HEK293 (cell line): ENCODE measurements at regions not wholly inside any gene's neighbourhood (a gene's known extent, or its start where the extent isn't known, plus 50 kb on each side); places are given as distances from the start of the nearest gene placed in this dataset.

Source experiments
- CTCF ChIP-seq: fragments of 450-650 bp; formaldehyde crosslinking; IDR thresholded peaks from 2 replicates; pipeline ENCODE4 v1.5.1; 2016; ENCODE audit warnings: missing biosample characterization, missing genetic modification characterization
- PRDM1 ChIP-seq: fragments of 450-650 bp; formaldehyde crosslinking; IDR thresholded peaks from 2 replicates; pipeline ENCODE4; 2016; ENCODE audit warnings: missing biosample characterization, missing genetic modification characterization
- SP2 ChIP-seq: fragments of 450-650 bp; formaldehyde crosslinking; IDR thresholded peaks from 2 replicates; pipeline ENCODE4 v1.5.1; 2016; ENCODE audit warnings: missing biosample characterization, missing genetic modification characterization
- ZBTB21 ChIP-seq: fragments of 450-650 bp; formaldehyde crosslinking; IDR thresholded peaks from 2 replicates; pipeline ENCODE4 v1.5.1; 2017; ENCODE audit warnings: missing biosample characterization, missing genetic modification characterization
- ZNF132 ChIP-seq: fragments of 450-650 bp; formaldehyde crosslinking; IDR thresholded peaks from 2 replicates; pipeline ENCODE4 v1.5.1; 2017; ENCODE audit warnings: missing biosample characterization, missing genetic modification characterization, borderline replicate concordance
- ZNF146 ChIP-seq: fragments of 450-650 bp; formaldehyde crosslinking; IDR thresholded peaks from 2 replicates; pipeline ENCODE4 v1.5.1; 2016; ENCODE audit warnings: missing biosample characterization, missing genetic modification characterization
- ZNF585B ChIP-seq: fragments of 450-650 bp; formaldehyde crosslinking; IDR thresholded peaks from 2 replicates; pipeline ENCODE4 v1.5.1; 2016; ENCODE audit warnings: missing biosample characterization, missing genetic modification characterization
- ZNF660 ChIP-seq: fragments of 450-650 bp; IDR thresholded peaks from 2 replicates; pipeline ENCODE4 v1.5.1; 2018; ENCODE audit warnings: missing biosample characterization, mild to moderate bottlenecking, missing genetic modification characterization

- TF ChIP-seq PRDM1 (no peak), CTCF (tag by site-specific recombination) (no peak), SP2 (tag by site-specific recombination) (no peak), ZNF146 (tag by site-specific recombination) (no peak), ZNF585B (tag by site-specific recombination) (no peak), ZBTB21 (no peak), ZNF660 (tag by site-specific recombination) (no peak), ZNF132 (tag by site-specific recombination) (no peak)
These were observed 270.2 kb downstream of the FOXD2 start for GRCh38 chr1:47708019-47708535.
